ELR (cell line): ENCODE measurements at regions not wholly inside any gene's neighbourhood (a gene's known extent, or its start where the extent isn't known, plus 50 kb on each side); places are given as distances from the start of the nearest gene placed in this dataset.

Source experiments
- DNase-seq: peaks from one replicate; pipeline ENCODE4 v3.0.0-alpha.2; 2015; ENCODE audit warnings: low read depth

DNA sequence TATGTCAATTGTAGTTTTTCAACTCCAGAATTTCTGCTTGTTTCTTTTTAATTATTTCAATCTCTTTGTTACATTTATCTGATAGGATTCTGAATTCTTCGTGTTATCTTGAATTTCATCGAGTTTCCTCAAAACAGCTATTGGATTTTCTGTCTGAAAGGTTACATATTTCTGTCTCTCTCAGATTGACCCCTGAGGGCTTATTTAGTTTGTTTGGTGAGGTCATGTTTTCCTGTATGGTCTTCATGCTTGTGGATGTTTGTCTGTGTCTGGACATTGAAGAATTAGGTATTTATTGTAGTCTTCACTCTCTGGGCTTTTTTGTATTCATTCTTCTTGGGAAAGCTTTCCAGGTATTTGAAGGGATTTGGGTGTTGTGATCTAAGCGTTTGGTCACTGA, 85.6 kb downstream of the SNAPC1 start:
- DNase-seq = no peak

DNA sequence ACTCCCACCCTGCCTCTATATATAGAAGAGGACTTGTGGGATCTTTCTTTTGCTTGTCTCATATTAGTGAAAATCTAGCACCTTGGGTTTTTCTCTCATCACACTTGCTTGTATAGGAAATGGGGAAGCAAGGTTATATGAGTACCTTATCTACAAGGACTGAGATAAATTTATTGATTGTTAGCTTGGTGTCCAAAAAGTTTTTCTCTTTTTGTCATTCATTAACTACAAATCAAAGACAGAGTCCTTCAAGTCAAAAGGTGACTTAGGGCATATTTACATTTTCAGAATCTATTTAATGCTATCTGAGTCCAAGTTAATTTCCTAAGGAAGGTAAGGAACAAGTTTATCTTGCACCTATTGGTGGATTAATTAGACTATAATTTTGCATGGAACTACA, 92.7 kb downstream of the SNAPC1 start:
- no peak for DNase-seq

DNA sequence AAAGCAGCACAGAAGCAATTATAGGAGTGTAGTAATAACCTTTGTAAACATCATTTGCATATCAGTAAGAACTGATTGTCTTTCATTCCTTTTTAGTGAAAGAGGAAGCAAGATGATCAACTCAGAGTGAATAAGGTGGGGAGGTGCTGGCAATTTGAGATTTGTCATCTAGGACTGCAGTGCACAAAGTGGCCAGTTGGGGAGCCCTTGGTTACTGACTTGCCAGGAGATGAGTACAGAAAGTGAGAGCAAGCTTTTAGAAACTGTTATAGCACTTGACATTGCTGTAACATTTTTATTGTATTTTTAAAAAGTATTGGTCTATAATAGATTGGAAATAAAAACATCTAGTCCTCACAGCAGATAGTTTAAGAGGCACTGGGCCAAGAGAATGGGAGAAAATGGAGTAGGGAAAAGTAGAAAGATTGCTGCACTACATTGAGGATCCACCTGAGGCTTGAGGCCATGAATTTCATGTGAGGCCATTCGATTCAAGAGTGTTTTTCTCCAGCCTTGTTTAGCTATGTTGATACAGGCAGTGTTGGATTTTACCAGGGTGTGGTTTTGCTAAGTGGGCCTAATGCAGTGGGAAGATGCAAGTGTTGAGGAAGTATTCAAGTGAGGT, 98.2 kb downstream of the SNAPC1 start:
- peak; percentile 64 for DNase-seq

DNA sequence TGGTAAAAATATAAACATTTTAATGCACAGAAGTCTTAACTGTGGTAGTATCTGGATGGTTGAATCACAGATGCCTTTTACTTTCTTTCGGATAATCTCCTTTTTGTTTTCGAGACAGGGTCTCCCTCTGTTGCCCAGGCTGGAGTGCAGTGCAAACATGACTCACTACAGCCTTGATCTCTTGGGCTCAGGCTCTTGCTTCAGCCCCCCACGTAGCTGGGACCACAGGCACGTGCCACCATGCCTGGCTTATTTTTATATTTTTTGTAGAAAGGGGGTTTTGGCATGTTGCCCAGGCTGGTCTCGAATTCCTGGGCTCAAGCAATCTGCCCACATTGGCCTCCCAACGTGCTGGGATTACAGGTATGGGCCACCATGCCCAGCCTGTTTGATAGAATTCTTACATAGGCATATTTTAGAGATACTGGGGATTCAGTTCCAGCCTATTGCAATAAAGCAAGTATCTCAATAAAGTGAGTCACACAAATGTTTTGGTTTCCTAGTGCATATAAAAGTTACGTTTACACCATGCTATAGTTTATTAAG, 99.2 kb downstream of the SNAPC1 start:
- no peak for DNase-seq

DNA sequence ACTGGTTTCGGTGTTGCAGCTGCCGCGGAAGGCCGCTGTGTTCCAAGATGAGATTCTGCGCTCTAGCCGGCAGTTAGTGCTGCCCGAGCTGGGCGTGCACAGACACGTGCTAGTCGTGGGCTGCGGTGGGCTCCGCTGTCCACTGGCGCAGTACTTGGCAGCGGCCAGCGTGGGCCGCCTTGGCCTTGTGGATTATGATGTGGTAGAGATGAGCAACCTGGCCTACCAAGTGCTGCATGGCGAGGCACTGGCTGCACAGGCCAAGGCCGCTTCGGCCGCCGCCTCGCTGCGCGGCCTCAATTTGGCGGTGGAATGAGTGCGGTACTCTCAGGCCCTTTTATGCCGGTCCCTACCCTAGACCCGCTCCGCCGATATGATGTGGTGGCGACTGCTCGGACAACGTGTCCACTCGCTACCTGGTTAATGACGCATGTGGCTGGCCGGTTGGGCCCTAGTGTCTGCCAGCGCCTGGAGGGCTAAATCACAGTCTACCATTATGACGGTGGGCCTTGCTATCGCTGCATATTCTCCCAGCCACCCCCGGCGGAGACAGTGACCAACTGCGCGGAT, 102.2 kb downstream of the SNAPC1 start:
- no peak for DNase-seq

DNA sequence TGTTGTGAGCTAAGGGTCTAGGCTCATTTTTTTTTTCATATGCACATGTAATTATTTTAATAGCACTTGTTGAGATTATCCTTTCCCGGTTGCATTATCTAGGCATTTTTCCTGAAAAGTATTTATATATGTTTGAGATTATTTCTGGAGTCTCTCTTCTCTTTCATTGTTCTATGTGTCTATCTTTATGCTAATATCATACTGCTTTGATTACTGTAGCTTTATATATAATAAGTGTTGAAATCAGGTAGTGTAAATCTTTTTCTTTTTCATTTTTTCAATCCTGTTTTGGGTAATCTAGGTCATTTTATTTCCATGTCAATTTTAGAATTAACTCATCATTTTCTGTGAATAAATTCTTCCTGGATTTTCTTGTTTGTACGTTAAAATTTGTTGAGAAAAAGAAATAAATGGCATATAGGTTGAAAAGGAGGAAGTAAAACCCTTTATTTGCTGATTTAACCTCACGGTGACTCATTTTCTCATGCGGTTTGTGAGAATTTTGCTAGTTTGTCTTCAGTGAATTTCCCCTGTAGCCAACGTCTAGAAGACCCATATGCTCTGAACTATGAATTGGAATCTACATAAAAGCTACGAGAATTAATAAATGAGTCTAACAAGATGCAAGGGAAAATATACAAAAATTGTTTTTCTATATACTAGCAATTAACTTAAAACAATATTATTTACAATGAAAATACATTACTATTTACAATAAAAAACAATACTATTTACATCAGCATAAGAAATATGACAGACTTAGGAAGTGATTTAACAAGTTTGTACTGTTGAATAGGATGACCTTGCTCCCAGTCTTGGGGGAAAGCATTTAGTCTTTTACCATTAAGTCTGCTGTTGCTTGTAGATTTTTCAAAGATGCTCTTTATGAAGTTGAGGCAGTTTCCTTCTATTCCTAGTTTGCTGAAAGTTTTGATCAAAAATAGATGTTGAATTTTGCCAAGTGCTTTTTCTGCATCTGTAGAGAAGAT, 105.0 kb downstream of the SNAPC1 start:
- peak; percentile 29 for DNase-seq

DNA sequence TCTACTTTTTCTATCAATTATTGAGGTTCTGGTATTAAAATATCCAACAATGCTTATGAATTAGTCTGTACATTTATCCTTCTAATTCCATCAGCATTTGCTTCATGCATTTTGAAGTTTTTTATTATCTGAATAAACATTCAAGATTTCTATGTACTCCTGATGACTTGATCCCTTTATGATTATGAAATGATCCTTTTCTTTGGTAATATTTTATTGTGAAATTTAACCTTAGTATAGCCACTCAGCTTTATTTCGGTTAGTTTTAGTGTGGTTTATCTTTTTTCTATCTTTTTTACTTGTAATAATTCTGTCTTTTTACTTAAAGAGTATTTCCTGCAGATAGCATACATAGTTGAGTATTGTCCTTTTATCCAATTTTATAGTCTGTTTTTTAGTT, 106.6 kb downstream of the SNAPC1 start:
- DNase-seq = no peak

DNA sequence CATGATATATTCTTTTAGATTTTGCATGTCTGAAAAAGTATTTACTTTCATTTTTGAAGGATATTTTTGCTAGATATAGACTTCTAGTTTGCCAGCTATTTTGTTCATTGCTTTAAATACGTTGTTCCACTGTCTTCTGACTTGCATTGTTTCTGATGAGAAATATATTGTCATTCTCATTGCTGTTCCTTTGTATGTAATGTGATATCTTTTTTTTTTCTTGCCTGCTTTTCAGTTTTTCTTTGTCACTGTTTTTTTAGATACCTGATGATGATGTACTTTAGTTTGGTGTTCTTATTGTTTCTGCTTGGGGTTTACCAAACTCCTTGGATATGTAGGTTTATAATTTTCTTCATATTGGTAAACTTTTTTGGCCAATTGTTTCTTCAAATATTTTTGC, 107.9 kb downstream of the SNAPC1 start:
- DNase-seq = no peak

DNA sequence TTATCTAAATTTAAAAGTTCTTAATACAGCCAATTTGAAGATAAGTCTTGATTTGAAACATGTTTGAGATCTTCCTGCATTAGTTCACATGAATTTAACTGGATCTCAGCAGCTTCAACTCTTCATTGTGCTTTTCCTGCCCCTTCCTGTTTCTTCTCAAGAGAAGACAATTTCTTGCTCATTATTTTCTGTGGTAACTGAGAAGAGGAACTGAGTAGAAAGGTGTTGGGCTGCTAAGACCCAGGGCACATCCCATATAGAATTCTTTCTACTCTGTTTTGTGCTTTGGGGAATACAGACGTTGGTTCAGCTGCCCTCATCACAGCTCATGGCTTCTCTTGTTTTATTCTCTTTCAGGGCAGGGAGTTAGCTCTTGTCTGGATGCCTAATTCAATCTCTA, 110.2 kb downstream of the SNAPC1 start:
- no peak for DNase-seq

DNA sequence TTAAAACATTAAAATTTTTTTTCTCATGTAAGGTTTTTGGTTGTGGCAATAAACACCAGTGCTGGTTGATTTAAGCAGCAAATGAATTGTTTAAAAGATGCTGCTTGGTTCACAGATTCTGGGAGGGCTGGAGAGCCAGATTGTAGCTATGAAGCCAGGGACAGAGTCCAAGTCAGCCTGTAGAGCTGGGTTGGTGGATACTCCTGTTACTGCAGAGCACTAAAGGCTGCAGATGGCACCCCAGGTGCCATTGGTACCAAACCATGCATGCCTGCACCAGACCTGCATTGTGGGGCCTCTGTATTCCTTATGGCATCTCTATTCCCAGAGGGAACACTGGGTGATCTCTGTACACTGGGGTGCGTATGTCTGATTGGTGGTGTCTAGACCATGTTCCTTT, 113.3 kb downstream of the SNAPC1 start:
- DNase-seq = no peak

DNA sequence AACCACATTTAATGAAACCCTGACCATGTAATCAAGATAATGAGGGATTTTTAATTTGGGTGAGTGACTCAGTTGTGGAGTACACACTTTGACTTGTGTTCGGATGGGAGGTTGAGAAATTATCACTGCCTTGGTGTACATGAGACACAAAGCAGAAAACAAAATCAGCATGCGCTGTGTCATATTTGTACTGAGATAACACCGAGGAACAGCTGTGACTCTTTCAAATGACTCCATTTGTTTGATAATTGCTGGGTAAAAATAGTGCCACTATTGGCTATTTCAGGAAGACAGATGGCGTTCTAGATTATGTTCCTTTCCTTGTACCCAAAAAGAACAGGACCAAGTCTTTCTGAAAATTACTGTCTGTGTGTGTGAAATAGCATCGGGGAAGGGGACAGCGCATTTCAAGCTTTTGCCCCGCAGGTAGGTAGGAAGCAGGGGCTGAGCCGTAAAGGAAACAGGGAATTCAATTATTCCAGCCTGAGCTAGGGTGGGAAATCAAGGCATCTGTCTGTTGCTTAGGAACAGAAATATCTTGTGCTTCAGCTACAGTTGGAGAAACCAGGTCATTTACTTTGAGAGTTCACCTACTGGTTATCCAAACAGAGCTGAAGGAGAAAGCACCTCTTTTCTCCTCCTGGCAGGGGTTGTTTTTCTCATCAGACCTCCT, 114.3 kb downstream of the SNAPC1 start:
- DNase-seq = no peak

DNA sequence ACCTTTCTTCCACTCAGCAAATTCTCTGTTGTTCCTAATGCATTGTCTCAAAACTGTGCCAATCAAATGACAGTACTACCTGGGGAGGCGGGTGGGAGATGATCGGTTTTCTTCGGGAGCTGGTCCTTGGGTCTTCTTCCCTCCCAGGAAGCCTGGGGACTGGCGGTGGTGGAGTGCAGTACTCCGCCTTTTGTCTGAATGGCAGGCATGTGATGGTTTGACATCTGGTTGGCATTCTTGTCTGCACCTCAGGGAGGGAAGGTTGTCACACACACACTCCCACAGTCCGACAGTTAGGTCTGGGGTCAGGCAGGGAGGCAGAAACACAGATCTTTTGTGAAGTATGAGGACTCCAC, 114.8 kb downstream of the SNAPC1 start:
- DNase-seq = no peak

DNA sequence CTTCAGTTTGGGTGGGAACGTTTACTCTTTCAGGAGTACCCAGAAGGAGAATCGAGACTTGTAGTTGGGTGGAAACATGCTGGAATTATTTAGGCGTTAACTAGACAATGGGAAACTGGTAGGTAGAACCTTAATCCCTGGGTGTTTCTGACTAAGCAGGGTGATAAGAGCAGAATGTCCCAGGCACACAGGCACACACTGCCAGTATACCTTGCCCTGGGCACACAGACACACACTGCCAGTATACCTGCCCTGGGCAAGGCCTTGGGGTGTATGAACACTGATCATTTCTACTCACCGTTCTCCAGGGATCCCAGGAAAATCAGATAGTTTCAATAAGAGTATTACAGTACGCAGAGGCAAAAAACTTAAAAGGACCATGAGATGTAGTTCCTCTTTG, 115.5 kb downstream of the SNAPC1 start:
- no peak for DNase-seq

DNA sequence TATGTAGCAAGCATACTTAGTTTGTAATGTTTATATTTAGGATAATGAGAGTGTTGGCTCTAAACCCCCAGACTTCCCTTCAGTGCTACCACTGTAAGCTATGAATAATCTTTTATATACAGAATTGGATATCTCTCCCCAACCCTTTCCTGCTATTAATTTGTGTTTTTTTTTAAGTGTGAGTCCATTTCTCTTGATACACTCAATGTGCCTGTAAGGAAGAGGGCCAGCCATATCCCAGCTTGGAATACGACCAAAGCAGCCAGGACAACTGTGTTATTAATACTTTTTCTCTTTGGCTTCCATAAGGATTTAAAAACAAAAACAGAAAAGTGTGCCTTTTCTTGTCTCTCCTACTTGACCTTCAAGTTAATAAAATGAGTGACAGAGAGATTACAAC, 116.7 kb downstream of the SNAPC1 start:
- no peak for DNase-seq

DNA sequence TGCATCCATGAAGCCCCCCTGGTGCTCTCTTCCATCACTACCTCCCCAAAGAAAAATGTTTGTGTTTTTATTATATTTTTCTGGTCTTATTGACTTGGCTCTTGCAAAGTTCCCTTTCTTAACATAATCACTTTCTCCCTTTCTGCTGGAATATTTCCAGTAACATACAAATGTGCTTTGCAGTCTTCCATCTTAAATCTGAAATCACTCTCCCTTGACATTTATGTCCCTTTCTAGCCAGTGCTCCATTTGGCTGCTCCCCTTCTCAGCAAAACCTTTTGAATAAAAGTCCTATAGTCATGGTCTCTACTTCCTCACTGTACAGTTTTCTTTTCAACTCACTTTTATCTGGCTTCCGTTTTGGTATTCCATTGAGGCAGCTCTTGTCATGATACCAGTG, 118.8 kb downstream of the SNAPC1 start:
- no peak for DNase-seq

DNA sequence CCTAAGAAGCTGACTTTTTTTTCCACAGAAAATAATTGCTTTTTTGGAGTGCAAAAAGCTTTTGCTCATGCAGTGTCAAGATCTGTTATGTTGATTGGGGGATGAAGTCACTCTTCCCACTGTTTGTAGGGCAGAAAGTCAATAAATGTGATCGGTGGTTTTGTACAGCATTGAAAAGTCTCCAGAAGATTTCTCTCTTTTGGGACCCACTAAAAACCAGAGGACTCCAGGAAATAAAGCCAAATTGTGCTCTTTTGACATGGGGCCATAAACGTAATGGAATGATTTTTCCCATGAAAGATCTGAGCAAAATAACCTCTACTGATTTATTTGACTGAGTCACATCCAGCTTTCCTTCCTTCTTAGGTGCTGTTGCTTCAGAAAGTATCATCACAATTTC, 122.5 kb downstream of the SNAPC1 start:
- no peak for DNase-seq

DNA sequence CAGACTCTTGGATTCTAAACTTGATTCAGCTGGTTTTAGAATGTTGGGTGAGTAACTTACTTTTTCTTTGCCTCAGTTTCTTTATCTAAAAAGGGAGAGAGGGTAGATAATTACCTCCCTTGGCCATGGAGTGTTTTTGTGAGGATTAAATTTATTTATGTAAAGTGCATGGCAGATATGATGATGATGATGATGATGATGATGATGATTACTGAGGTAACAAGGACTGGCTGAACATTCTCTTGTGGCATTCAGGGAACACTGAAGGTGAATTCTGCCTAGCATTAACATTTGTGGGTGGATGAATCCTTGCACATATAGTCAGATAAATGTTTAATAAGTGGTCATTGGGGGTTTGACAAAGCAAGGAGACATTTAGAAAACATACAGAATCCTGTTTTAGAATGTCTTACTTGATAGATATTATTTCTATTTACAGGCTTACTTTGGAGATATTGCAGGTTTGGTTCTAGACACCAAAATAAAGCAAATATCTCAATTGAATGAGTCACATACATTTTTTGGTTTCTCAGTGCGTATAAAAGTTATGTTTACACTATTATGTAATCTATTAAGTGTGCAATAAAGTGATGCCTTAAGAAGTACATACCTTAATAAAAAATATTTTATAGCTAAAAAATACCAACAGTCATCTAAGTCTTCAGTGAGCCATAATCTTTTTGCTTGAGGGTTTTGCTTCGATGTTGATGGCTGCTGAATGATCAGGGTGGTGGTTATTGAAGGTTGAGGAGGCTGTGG, 123.2 kb downstream of the SNAPC1 start:
- DNase-seq = no peak

DNA sequence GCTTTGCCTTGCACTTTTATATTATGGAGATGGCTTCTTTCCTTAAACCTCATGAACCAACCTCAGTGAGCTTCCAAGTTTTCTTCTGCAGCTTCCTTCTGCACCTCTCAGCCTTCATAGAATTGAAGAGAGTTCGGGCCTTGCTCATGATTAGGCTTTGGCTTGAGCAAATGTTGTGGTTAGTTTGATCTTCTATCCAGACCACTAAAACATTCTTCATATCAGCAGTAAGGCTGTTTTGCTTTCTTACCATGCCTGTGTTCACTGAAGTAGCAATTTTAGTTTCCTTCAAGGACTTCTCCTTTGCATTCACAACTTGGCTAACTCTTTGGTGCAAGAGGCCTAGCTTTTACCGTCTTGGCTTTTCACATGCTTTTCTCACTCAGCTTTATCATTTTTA, 125.4 kb downstream of the SNAPC1 start:
- no peak for DNase-seq

DNA sequence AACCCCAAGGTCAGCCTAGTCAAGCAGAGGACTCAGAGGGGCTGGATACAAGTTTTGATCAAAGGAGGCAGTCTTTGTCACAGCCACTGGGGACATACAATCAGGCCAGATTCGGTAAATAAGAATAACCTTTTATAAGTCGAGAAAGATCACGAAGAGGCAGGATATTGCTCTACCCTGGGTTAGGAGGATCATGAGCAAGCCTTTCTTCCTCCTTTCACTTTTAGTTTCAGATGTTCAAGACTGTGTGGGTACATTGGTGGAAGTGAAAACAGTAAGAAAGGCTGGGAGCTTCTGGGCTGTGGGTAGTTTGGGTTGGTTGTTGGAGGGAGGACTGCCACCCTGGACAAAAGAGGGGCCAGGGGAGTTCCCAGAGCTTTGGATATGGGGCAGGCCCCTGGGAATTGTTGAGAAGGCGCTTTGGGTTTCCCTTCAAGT, 127.7 kb downstream of the SNAPC1 start:
- peak; percentile 13 for DNase-seq

DNA sequence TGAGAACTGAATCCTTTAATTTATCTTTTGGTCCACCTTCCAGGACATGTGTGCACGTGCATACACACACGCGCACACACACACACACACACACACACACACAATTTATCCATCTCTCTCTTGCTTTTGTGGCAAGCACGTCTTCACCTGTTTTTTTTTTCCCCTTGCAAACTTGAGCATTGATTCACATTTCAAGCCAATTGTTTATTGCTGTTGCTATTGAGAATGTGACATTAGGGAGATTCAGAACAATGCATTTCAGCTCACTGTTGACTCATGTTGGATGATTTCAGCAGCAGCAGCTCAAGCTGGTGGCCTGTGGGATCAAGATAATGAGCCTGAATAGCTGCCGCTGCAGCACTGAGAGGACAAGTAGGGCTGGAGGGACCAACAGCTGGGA, 128.9 kb downstream of the SNAPC1 start:
- DNase-seq = peak; percentile 16

DNA sequence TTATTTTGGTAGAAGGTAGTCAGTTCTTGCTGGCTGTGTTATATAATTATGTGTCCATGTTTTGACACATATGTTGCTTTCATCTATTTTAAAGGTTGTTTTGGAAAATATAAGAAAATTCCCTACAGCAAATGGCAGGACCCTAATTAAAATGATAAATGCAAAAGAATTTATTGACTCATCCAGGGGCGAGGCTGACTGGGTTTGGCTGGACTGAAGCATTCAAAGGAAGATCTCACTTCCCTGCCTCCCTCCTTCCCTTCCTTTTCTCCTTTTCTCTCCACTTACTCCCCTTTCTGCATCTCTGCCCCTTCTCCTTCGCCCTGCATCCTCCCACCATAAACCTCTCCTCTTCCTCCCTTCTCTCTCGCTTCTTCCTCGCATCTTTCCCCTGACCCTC, 129.6 kb downstream of the SNAPC1 start:
- DNase-seq = peak; percentile 4
